ENCODE measurements at regions not wholly inside any gene's neighbourhood (a gene's known extent, or its start where the extent isn't known, plus 50 kb on each side); places are given as distances from the start of the nearest gene placed in this dataset.
"Not testable (repeated sequence)": the region's sequence is repeated elsewhere in the genome, so short reads cannot be mapped to it uniquely, and the experiment has no call there.

GRCh38 chr9:28518439-28518838 is 945.2 kb upstream of the C9orf72 start:
- Histone ChIP-seq H4K20me1 (ENCODE audit: insufficient read depth) (no peaks in the 10 kb centered on the region), H3K27ac (ENCODE audit: low read depth, low read length) (no peak overlapping the region), H3K4me3 (replicated peaks in 1 of 2; ENCODE audit: low read depth in 1 of 2, low read length in 2 of 2) (no peak overlapping the region), H3K36me3 (ENCODE audit: control insufficient read depth in 1 of 2, insufficient read depth in 2 of 2, low read length in 2 of 2) (no peaks in the 10 kb centered on the region), H3K4me2 (ENCODE audit: low read length) (no peak overlapping the region), H3K9me3 (ENCODE audit: control insufficient read depth in 1 of 2, insufficient read depth in 1 of 2, low read depth in 1 of 2, low read length in 2 of 2) (no peaks in the 10 kb centered on the region; a peak in 2 of 4 replicates), H3K9ac (ENCODE audit: low read length) (no peak overlapping the region), H3K9me2 (ENCODE audit: insufficient read depth) (no peaks in the 10 kb centered on the region), H3K79me2 (ENCODE audit: insufficient read depth, low read length) (no peaks in the 10 kb centered on the region), H3K4me1 (ENCODE audit: control insufficient read depth in 1 of 2, insufficient read depth in 2 of 2, low read length in 2 of 2) (no peaks in the 10 kb centered on the region), H2AFZ (ENCODE audit: low read depth, low read length, poor library complexity, severe bottlenecking) (no peak overlapping the region), H3K27me3 (ENCODE audit: insufficient read depth, low read length) (no peaks in the 10 kb centered on the region)
- BruUV-seq (replicated peaks) = no TSS peak
- CTCF ChIA-PET = no interaction called here
- DNase-seq (ENCODE audit: low read depth, low spot score) (no peak), ATAC-seq (no peak)
- TF ChIP-seq CEBPB (IDR thresholded peaks at IDR 0.05; ENCODE audit: low read depth) = no peak
- TF ChIP-seq ZFX (IDR thresholded peaks at IDR 0.05) = no peak
- TF ChIP-seq CBX3 (IDR thresholded peaks at IDR 0.05; ENCODE audit: low read depth) = no peak
- no peak for TF ChIP-seq TCF7L2 (IDR thresholded peaks at IDR 0.05; ENCODE audit: borderline replicate concordance, extremely low read depth, insufficient read depth, insufficient read length)
- no peak for TF ChIP-seq POLR2A (IDR thresholded peaks at IDR 0.05; ENCODE audit: borderline replicate concordance, extremely low read depth, insufficient read depth, insufficient read length)
- TF ChIP-seq JUND (IDR thresholded peaks at IDR 0.05) = no peak
- TF ChIP-seq ATF3 (IDR thresholded peaks at IDR 0.05) = no peak
- TF ChIP-seq, protein P1, sequence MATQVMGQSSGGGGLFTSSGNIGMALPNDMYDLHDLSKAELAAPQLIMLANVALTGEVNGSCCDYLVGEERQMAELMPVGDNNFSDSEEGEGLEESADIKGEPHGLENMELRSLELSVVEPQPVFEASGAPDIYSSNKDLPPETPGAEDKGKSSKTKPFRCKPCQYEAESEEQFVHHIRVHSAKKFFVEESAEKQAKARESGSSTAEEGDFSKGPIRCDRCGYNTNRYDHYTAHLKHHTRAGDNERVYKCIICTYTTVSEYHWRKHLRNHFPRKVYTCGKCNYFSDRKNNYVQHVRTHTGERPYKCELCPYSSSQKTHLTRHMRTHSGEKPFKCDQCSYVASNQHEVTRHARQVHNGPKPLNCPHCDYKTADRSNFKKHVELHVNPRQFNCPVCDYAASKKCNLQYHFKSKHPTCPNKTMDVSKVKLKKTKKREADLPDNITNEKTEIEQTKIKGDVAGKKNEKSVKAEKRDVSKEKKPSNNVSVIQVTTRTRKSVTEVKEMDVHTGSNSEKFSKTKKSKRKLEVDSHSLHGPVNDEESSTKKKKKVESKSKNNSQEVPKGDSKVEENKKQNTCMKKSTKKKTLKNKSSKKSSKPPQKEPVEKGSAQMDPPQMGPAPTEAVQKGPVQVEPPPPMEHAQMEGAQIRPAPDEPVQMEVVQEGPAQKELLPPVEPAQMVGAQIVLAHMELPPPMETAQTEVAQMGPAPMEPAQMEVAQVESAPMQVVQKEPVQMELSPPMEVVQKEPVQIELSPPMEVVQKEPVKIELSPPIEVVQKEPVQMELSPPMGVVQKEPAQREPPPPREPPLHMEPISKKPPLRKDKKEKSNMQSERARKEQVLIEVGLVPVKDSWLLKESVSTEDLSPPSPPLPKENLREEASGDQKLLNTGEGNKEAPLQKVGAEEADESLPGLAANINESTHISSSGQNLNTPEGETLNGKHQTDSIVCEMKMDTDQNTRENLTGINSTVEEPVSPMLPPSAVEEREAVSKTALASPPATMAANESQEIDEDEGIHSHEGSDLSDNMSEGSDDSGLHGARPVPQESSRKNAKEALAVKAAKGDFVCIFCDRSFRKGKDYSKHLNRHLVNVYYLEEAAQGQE (IDR thresholded peaks at IDR 0.05; ENCODE audit: low read depth) = no peak
- no peak for TF ChIP-seq EZH2phosphoT487 (IDR thresholded peaks at IDR 0.05; ENCODE audit: borderline replicate concordance)
- TF ChIP-seq POLR2AphosphoS5 (IDR thresholded peaks at IDR 0.05; ENCODE audit: low read depth, low read length) = no peak
- POLR2A ChIA-PET = no interaction called here
- RAD21 ChIA-PET (ENCODE audit: low non-redundant PET in 1 of 2, low total read pairs in 2 of 2, uncharacterized antibody in 2 of 2, unreplicated experiment in 2 of 2) = no interaction called here
- intact Hi-C loops (cut with micrococcal nuclease) = no loop called here

GRCh38 chr9:28524309-28524708 is 951.0 kb upstream of the C9orf72 start:
- ATAC-seq; DNase-seq (ENCODE audit: low read depth, low spot score); H3K9ac ChIP-seq (ENCODE audit: low read length); H2AFZ ChIP-seq (ENCODE audit: low read depth, low read length, poor library complexity, severe bottlenecking); H4K20me1 ChIP-seq (ENCODE audit: insufficient read depth); H3K4me2 ChIP-seq (ENCODE audit: low read length); H3K4me1 ChIP-seq (ENCODE audit: control insufficient read depth in 1 of 2, insufficient read depth in 2 of 2, low read length in 2 of 2); H3K27me3 ChIP-seq (ENCODE audit: insufficient read depth, low read length); H3K9me3 ChIP-seq (ENCODE audit: control insufficient read depth in 1 of 2, insufficient read depth in 1 of 2, low read depth in 1 of 2, low read length in 2 of 2); POLR2A ChIA-PET; BruUV-seq (replicated peaks); CTCF ChIA-PET; H3K79me2 ChIP-seq (ENCODE audit: insufficient read depth, low read length); H3K36me3 ChIP-seq (ENCODE audit: control insufficient read depth in 1 of 2, insufficient read depth in 2 of 2, low read length in 2 of 2); H3K4me3 ChIP-seq (replicated peaks in 1 of 2; ENCODE audit: low read depth in 1 of 2, low read length in 2 of 2); H3K9me2 ChIP-seq (ENCODE audit: insufficient read depth); H3K27ac ChIP-seq (ENCODE audit: low read depth, low read length); RAD21 ChIA-PET (ENCODE audit: low non-redundant PET in 1 of 2, low total read pairs in 2 of 2, uncharacterized antibody in 2 of 2, unreplicated experiment in 2 of 2); intact Hi-C loops (cut with micrococcal nuclease): not testable (repeated sequence)
